H1 (cell line): ENCODE measurements at regions not wholly inside any gene's neighbourhood (a gene's known extent, or its start where the extent isn't known, plus 50 kb on each side); places are given as distances from the start of the nearest gene placed in this dataset.

Source experiments
- CTCF ChIA-PET: fragments of 300-600 bp; sonication (Branson Sonifier 250); formaldehyde crosslinking; loops from one replicate; lab custom pipeline; 2021; ENCODE audit not compliant: partially characterized antibody; lab: Charles Lee
- POLR2A ChIA-PET: fragments of 300-600 bp; sonication (Branson Sonifier 250); formaldehyde crosslinking; loops from one replicate; lab custom pipeline; 2021; ENCODE audit warnings: inconsistent platforms; ENCODE audit not compliant: partially characterized antibody; lab: Charles Lee
- DNase-seq, 2 experiments: peaks; one replicate each; pipeline versions ENCODE4 v3.0.0 to v3.0.0-alpha.2; 2010 to 2022; ENCODE audit warnings: low spot score in 2 of 2, low read depth in 1 of 2, mixed read lengths in 1 of 2
- FAIRE-seq: peaks from 2 replicates; lab custom pipeline; 2011; peaks lifted over from hg19 to GRCh38; lab: Jason Lieb, UNC
- H2AFZ ChIP-seq: 2 replicates; pipeline ENCODE4 v1.8.1; 2012; ENCODE audit warnings: low read length, inconsistent platforms
- H2AK5ac ChIP-seq: 2 replicates; pipeline ENCODE4 v1.6.1; 2013; ENCODE audit warnings: low read depth, low read length
- H2BK120ac ChIP-seq: replicated peaks from 2 replicates; pipeline ENCODE3; 2013; ENCODE audit warnings: low read depth, low read length, inconsistent platforms
- H2BK12ac ChIP-seq: 2 replicates; pipeline ENCODE4 v1.6.1; 2013; ENCODE audit warnings: low read depth, low read length
- H2BK15ac ChIP-seq: 2 replicates; pipeline ENCODE4 v1.6.1; 2013; ENCODE audit warnings: low read length
- H2BK20ac ChIP-seq: 2 replicates; pipeline ENCODE4 v1.6.1; 2013; ENCODE audit warnings: low read length
- H2BK5ac ChIP-seq: 2 replicates; pipeline ENCODE4 v1.6.1; 2013; ENCODE audit warnings: low read depth, low read length
- H3K14ac ChIP-seq: 2 replicates; pipeline ENCODE4 v1.6.1; 2013; ENCODE audit warnings: inconsistent platforms; ENCODE audit not compliant: insufficient read length
- H3K18ac ChIP-seq: 2 replicates; pipeline ENCODE4 v1.6.1; 2013; ENCODE audit warnings: low read length; ENCODE audit errors: extremely low read depth
- H3K23ac ChIP-seq: 2 replicates; pipeline ENCODE4 v1.6.1; 2013; ENCODE audit warnings: inconsistent platforms; ENCODE audit not compliant: insufficient read length
- H3K23me2 ChIP-seq: 2 replicates; pipeline ENCODE4 v1.6.1; 2013; ENCODE audit warnings: low read depth, low read length
- H3K27ac ChIP-seq: 2 replicates; pipeline ENCODE4 v1.6.1; 2011; ENCODE audit warnings: low read depth, low read length, inconsistent platforms
- H3K27me3 ChIP-seq, 4 experiments: replicated peaks in 1 of 4; 1 replicate in 1 of 4; 2 replicates in 3 of 4; pipeline versions ENCODE4 v1.6.1 to v1.8.1; 2011 to 2013; ENCODE audit warnings: low read length in 3 of 4, mild to moderate bottlenecking in 3 of 4, inconsistent platforms in 2 of 4, mixed read lengths in 2 of 4, moderate library complexity in 1 of 4; ENCODE audit not compliant: control insufficient read depth in 3 of 4, insufficient read depth in 3 of 4; ENCODE audit errors: extremely low read depth in 1 of 4
- H3K36me3 ChIP-seq, 4 experiments: 2 replicates each; pipeline versions ENCODE4 v1.6.1 to v1.8.1; 2011 to 2013; ENCODE audit warnings: mild to moderate bottlenecking in 4 of 4, low read length in 3 of 4, moderate library complexity in 2 of 4, control low read depth in 1 of 4, inconsistent platforms in 1 of 4; ENCODE audit not compliant: insufficient read depth in 4 of 4, control insufficient read depth in 2 of 4
- H3K4ac ChIP-seq: replicated peaks from 2 replicates; pipeline ENCODE3; 2013; ENCODE audit warnings: low read length, low read depth, mixed read lengths, inconsistent platforms; ENCODE audit not compliant: insufficient read length
- H3K4me1 ChIP-seq, 4 experiments: replicated peaks in 1 of 4; 1 replicate in 1 of 4; 2 replicates in 3 of 4; pipeline versions ENCODE4 v1.6.1 to v1.8.1; 2011 to 2013; ENCODE audit warnings: low read length in 3 of 4, inconsistent platforms in 2 of 4, mixed read lengths in 1 of 4; ENCODE audit not compliant: insufficient read depth in 4 of 4, control insufficient read depth in 3 of 4
- H3K4me2 ChIP-seq, 2 experiments: 2 replicates each; pipeline versions ENCODE4 v1.6.1 to v1.8.1; 2011 to 2013; ENCODE audit warnings: low read depth in 2 of 2, low read length in 2 of 2, control low read depth in 1 of 2, inconsistent platforms in 1 of 2, mild to moderate bottlenecking in 1 of 2; ENCODE audit not compliant: insufficient read depth in 1 of 2
- H3K4me3 ChIP-seq, 4 experiments: fragments of 200-600, 300-600 bp in 1 of 4; sonication (generic), shearing (Covaris generic), sonication (Bioruptor Twin) in 1 of 4; 2 replicates each; pipeline versions ENCODE4 v1.5.1 to v1.8.1; 2011 to 2016; ENCODE audit warnings: low read length in 4 of 4, low read depth in 3 of 4, control low read depth in 2 of 4, inconsistent platforms in 2 of 4, mild to moderate bottlenecking in 2 of 4, mixed read lengths in 1 of 4, moderate library complexity in 1 of 4; ENCODE audit not compliant: insufficient read depth in 2 of 4; ENCODE audit errors: extremely low read depth in 1 of 4
- H3K56ac ChIP-seq: replicated peaks from 2 replicates; pipeline ENCODE3; 2013; ENCODE audit warnings: low read depth, mild to moderate bottlenecking, mixed read lengths, low read length, inconsistent platforms; ENCODE audit not compliant: insufficient read length
- H3K79me1 ChIP-seq: 2 replicates; pipeline ENCODE4 v1.6.1; 2013; ENCODE audit warnings: low read depth, low read length, control low read depth
- H3K79me2 ChIP-seq, 2 experiments: 2 replicates each; pipeline versions ENCODE4 v1.6.1 to v1.8.1; 2012 to 2013; ENCODE audit warnings: low read length in 2 of 2, mild to moderate bottlenecking in 2 of 2, inconsistent platforms in 1 of 2; ENCODE audit not compliant: insufficient read depth in 2 of 2, control insufficient read depth in 1 of 2
- H3K9ac ChIP-seq, 4 experiments: replicated peaks in 1 of 4; 1 replicate in 1 of 4; 2 replicates in 3 of 4; pipeline versions ENCODE4 v1.6.1 to v1.8.1; 2011 to 2013; ENCODE audit warnings: low read depth in 3 of 4, low read length in 3 of 4, control low read depth in 2 of 4, mild to moderate bottlenecking in 2 of 4, moderate library complexity in 2 of 4, inconsistent platforms in 1 of 4; ENCODE audit errors: extremely low read depth in 1 of 4
- H3K9me3 ChIP-seq, 2 experiments: 2 replicates each; pipeline versions ENCODE4 v1.6.1 to v1.8.1; 2012 to 2013; ENCODE audit warnings: mild to moderate bottlenecking in 2 of 2, moderate library complexity in 2 of 2, control low read depth in 1 of 2, inconsistent platforms in 1 of 2, low read depth in 1 of 2, low read length in 1 of 2, mixed read lengths in 1 of 2; ENCODE audit not compliant: insufficient read depth in 2 of 2
- H4K20me1 ChIP-seq, 2 experiments: replicated peaks in 1 of 2; 2 replicates each; pipeline versions ENCODE3 to v1.8.1; 2011 to 2013; ENCODE audit warnings: inconsistent platforms in 2 of 2, low read length in 2 of 2, mild to moderate bottlenecking in 1 of 2; ENCODE audit not compliant: insufficient read depth in 2 of 2, control insufficient read depth in 1 of 2
- H4K5ac ChIP-seq: 2 replicates; pipeline ENCODE4 v1.6.1; 2013; ENCODE audit warnings: low read length, low read depth, mixed read lengths, inconsistent platforms; ENCODE audit not compliant: insufficient read length
- H4K8ac ChIP-seq: 2 replicates; pipeline ENCODE4 v1.8.0; 2013; ENCODE audit warnings: mild to moderate bottlenecking, moderate library complexity, low read length, inconsistent platforms; ENCODE audit not compliant: insufficient read depth; ENCODE audit errors: extremely low read depth
- H4K91ac ChIP-seq: replicated peaks from 2 replicates; pipeline ENCODE3; 2013; ENCODE audit warnings: low read length, mixed read lengths, inconsistent platforms; ENCODE audit not compliant: insufficient read length
- CBX5 ChIP-seq: fragments of 300-800, 300-1000 bp; sonication (generic); IDR thresholded peaks from 2 replicates; pipeline ENCODE4 v1.7.1; 2016; ENCODE audit warnings: antibody characterized with exemption, low read length, low read depth
- CBX8 ChIP-seq: fragments of 300-800, 300-1000 bp; sonication (generic); IDR thresholded peaks from 2 replicates; pipeline ENCODE4 v1.7.1; 2016; ENCODE audit warnings: low read depth, low read length, borderline replicate concordance
- CHD2 ChIP-seq: IDR thresholded peaks from 2 replicates; pipeline ENCODE4 v1.6.1; 2012; ENCODE audit warnings: low read length, improper control_type of control experiment
- E2F6 ChIP-seq: IDR thresholded peaks from 2 replicates; pipeline ENCODE4 v1.6.1; 2012; ENCODE audit warnings: inconsistent platforms
- EP300 ChIP-seq, 2 experiments: IDR thresholded peaks; 1 replicate in 1 of 2; 2 replicates in 1 of 2; pipeline ENCODE4 v1.6.1; 2011 to 2012; ENCODE audit warnings: low read depth in 2 of 2, low read length in 2 of 2, mild to moderate bottlenecking in 2 of 2, borderline replicate concordance in 1 of 2, inconsistent platforms in 1 of 2, moderate library complexity in 1 of 2
- EZH2 ChIP-seq: fragments of 200-600 bp; sonication (generic); IDR thresholded peaks from 2 replicates; pipeline ENCODE4 v1.7.1; 2012; ENCODE audit warnings: low read depth, mild to moderate bottlenecking, moderate library complexity, low read length, inconsistent platforms; ENCODE audit not compliant: severe bottlenecking
- JUND ChIP-seq: IDR thresholded peaks from 2 replicates; pipeline ENCODE4 v1.6.1; 2011; ENCODE audit warnings: mild to moderate bottlenecking, improper control_type of control experiment, low read length
- RAD21 ChIP-seq, 2 experiments: IDR thresholded peaks in 1 of 2; conservative IDR thresholded peaks in 1 of 2; 2 replicates each; pipeline ENCODE4 v1.6.1; 2011; ENCODE audit warnings: low read depth in 2 of 2, low read length in 2 of 2, improper control_type of control experiment in 1 of 2, inconsistent platforms in 1 of 2, mild to moderate bottlenecking in 1 of 2, moderate library complexity in 1 of 2
- RNF2 ChIP-seq: fragments of 200-900, 300-1000 bp; sonication (generic); IDR thresholded peaks from 2 replicates; pipeline ENCODE4 v1.7.1; 2016; ENCODE audit warnings: borderline replicate concordance, low read depth, mild to moderate bottlenecking, antibody characterized with exemption, low read length; ENCODE audit not compliant: poor library complexity, severe bottlenecking; ENCODE audit errors: missing control alignments
- SP1 ChIP-seq: IDR thresholded peaks from 2 replicates; pipeline ENCODE4 v1.6.1; 2011; ENCODE audit warnings: low read depth, low read length
- SUZ12 ChIP-seq: fragments of 200-600 bp; sonication (generic); IDR thresholded peaks from 2 replicates; pipeline ENCODE4 v1.6.1; 2012; ENCODE audit warnings: mild to moderate bottlenecking, inconsistent platforms, low read length, moderate library complexity, mixed read lengths
- TCF12 ChIP-seq: IDR thresholded peaks from 2 replicates; pipeline ENCODE4 v1.6.1; 2011; ENCODE audit warnings: low read depth, mild to moderate bottlenecking, low read length
- YY1 ChIP-seq: IDR thresholded peaks from 2 replicates; pipeline ENCODE4 v1.6.1; 2011; ENCODE audit warnings: low read depth, mild to moderate bottlenecking, low read length
- ZNF274 ChIP-seq: IDR thresholded peaks from 2 replicates; pipeline ENCODE4 v1.7.0; 2012; ENCODE audit warnings: low read length, borderline replicate concordance; ENCODE audit errors: extremely low read depth
- WGBS, 2 experiments: shearing (Covaris generic) in 1 of 2; methylation state at CpG; one replicate each; pipeline versions ENCODE4 v1.1.6 to v1.1.7; 2013 to 2015; ENCODE audit warnings: low lambda C conversion rate in 2 of 2, mixed read lengths in 2 of 2, inconsistent platforms in 1 of 2, low coverage in 1 of 2, missing lambda C conversion rate in 1 of 2; ENCODE audit not compliant: insufficient replicate concordance in 2 of 2, insufficient coverage in 1 of 2, insufficient read length in 1 of 2; ENCODE audit errors: extremely low coverage in 1 of 2, missing lambda C conversion rate in 1 of 2; 5-methylcytosine and 5-hydroxymethylcytosine counted together

DNA sequence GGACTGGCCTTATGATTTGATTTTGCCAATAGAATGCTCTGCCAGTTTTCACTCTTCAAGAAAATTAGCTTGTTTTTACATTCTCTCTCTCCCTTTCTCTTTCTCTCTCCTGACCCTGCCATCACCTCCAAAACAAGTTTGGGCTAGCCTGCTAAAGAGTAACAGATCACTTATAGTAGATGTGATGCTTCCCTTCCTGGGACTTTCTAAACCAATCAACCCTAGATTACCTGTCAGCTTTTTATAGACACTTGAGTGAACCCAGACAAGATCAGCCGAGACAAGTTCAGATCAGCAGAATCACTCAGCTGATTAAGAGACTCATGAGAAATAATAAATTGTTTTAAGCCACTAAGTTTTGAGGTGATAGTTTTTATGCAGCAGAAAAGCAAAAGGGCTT is 521.2 kb downstream of the ANKRD50 start:
- no peaks in the 10 kb centered on the region; a peak in 1 of 4 replicates for H3K9me3 ChIP-seq
- WGBS, 2 experiments: 96% methylated on average over 1 of the region's 1 CpG; no CpG with 5 or more reads in 1 of the 2 experiments
- H3K27ac ChIP-seq: no peak overlapping the region
- H3K4me1 ChIP-seq: no peaks in the 10 kb centered on the region
- H3K79me1 ChIP-seq: no peaks in the 10 kb centered on the region
- H3K56ac ChIP-seq: no peak overlapping the region
- H2BK12ac ChIP-seq: no peak overlapping the region
- H4K91ac ChIP-seq: no peak overlapping the region
- no peak overlapping the region for H2BK120ac ChIP-seq
- no peak overlapping the region for H3K4me3 ChIP-seq
- H2BK15ac ChIP-seq: no peak overlapping the region
- H3K27me3 ChIP-seq: no peaks in the 10 kb centered on the region
- no peak overlapping the region for H3K9ac ChIP-seq
- H4K5ac ChIP-seq: no peak overlapping the region
- H3K14ac ChIP-seq: no peak overlapping the region
- ChIA-PET POLR2A (no interaction called here), CTCF (interaction anchor here (1.3 kb wide), 1 partner anchor 23 kb away, joined by 3 read pairs; no protein-coding TSS in a partner anchor)
- H3K4ac ChIP-seq: no peak overlapping the region
- H3K36me3 ChIP-seq: no peaks in the 10 kb centered on the region
- H3K18ac ChIP-seq: no peak overlapping the region
- DNase-seq (no peak), FAIRE-seq (no peak)
- no peak overlapping the region for H2BK20ac ChIP-seq
- H3K23ac ChIP-seq: no peak overlapping the region
- no peak overlapping the region for H3K4me2 ChIP-seq
- H3K23me2 ChIP-seq: no peaks in the 10 kb centered on the region
- no peak overlapping the region for H4K8ac ChIP-seq
- H3K79me2 ChIP-seq: no peaks in the 10 kb centered on the region
- no peak overlapping the region for H2AFZ ChIP-seq
- no peak overlapping the region for H2AK5ac ChIP-seq
- no peaks in the 10 kb centered on the region for H4K20me1 ChIP-seq
- H2BK5ac ChIP-seq: no peak overlapping the region
- no peak for TF ChIP-seq YY1
- no peak for TF ChIP-seq RAD21 (IDR thresholded peaks at IDR 0.05 in 1 of 2, conservative IDR thresholded peaks at IDR 0.05 in 1 of 2; ENCODE audit: low read depth in 2 of 2, low read length in 2 of 2)
- TF ChIP-seq CBX5: no peak
- TF ChIP-seq JUND: no peak
- no peak for TF ChIP-seq E2F6
- TF ChIP-seq CHD2: no peak
- no peak for TF ChIP-seq CBX8
- TF ChIP-seq TCF12: no peak
- TF ChIP-seq SUZ12: no peak
- no peak for TF ChIP-seq EZH2
- TF ChIP-seq ZNF274: no peak
- TF ChIP-seq EP300 (IDR thresholded peaks at IDR 0.05; ENCODE audit: borderline replicate concordance in 1 of 2, low read depth in 2 of 2, low read length in 2 of 2): no peak
- TF ChIP-seq RNF2: no peak
- TF ChIP-seq SP1: no peak
